Type B pancreatic cell (in vitro differentiated cells): ENCODE measurements at regions not wholly inside any gene's neighbourhood (a gene's known extent, or its start where the extent isn't known, plus 50 kb on each side); places are given as distances from the start of the nearest gene placed in this dataset.

Experiments used
- DNase-seq: peaks from one replicate; pipeline ENCODE4 v3.0.0; 2021; ENCODE audit warnings: mixed read lengths; ENCODE audit not compliant: unreplicated experiment; ENCODE audit errors: extremely low spot score
- H3K27ac Mint-ChIP-seq: 2 replicates; pipeline ENCODE4 v1.8.0; 2021; ENCODE audit warnings: mild to moderate bottlenecking, mixed read lengths
- H3K27me3 Mint-ChIP-seq: 2 replicates; pipeline ENCODE4 v1.8.0; 2021; ENCODE audit warnings: mixed read lengths
- H3K36me3 Mint-ChIP-seq: 2 replicates; pipeline ENCODE4 v1.8.0; 2021; ENCODE audit warnings: mixed read lengths
- H3K4me1 Mint-ChIP-seq: one replicate; pipeline ENCODE4 v1.8.0; 2021; ENCODE audit warnings: mixed read lengths; ENCODE audit not compliant: unreplicated experiment
- H3K4me3 Mint-ChIP-seq: 2 replicates; pipeline ENCODE4 v1.8.0; 2021; ENCODE audit warnings: mild to moderate bottlenecking, mixed read lengths
- H3K9me3 Mint-ChIP-seq: 2 replicates; pipeline ENCODE4 v1.8.0; 2021; ENCODE audit warnings: mixed read lengths
- TF ChIP-seq, protein P1 (sequence below): fragments of 200-600 bp; sonication (generic); conservative IDR thresholded peaks from 2 replicates; pipeline ENCODE4 v1.5.0; 2021; ENCODE audit warnings: antibody characterized with exemption, mild to moderate bottlenecking

DNA sequence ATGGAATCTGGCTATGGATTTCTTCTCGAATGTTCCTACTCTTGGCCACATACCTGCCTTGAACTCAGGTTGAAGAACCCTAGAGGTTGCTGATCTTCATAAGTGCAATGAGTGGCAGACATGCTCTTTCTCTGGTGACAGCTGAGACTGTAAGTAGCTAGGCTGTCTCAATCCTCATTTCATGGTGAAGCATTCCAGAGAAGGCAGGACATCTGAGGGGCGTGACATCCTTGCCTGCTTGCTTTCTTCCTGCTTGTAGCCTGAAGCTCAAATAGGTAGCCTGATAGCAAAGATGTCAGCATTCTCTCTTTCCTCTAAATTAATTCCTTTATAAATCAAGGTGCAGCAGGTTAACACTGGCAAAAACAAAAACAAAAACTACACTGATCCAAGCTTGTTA is 114.6 kb upstream of the MAGI3 start:
- DNase-seq = no peak
- H3K27me3 Mint-ChIP-seq = no peaks in the 10 kb centered on the region
- H3K9me3 Mint-ChIP-seq = no peaks in the 10 kb centered on the region
- H3K36me3 Mint-ChIP-seq = no peaks in the 10 kb centered on the region
- no peaks in the 10 kb centered on the region for H3K4me1 Mint-ChIP-seq
- H3K4me3 Mint-ChIP-seq = no peak overlapping the region
- H3K27ac Mint-ChIP-seq = no peak overlapping the region
- TF ChIP-seq, protein P1, sequence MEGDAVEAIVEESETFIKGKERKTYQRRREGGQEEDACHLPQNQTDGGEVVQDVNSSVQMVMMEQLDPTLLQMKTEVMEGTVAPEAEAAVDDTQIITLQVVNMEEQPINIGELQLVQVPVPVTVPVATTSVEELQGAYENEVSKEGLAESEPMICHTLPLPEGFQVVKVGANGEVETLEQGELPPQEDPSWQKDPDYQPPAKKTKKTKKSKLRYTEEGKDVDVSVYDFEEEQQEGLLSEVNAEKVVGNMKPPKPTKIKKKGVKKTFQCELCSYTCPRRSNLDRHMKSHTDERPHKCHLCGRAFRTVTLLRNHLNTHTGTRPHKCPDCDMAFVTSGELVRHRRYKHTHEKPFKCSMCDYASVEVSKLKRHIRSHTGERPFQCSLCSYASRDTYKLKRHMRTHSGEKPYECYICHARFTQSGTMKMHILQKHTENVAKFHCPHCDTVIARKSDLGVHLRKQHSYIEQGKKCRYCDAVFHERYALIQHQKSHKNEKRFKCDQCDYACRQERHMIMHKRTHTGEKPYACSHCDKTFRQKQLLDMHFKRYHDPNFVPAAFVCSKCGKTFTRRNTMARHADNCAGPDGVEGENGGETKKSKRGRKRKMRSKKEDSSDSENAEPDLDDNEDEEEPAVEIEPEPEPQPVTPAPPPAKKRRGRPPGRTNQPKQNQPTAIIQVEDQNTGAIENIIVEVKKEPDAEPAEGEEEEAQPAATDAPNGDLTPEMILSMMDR = no peak

GRCh38 chr1:113276507-113276906 is 113.8 kb upstream of the MAGI3 start:
- Mint-ChIP-seq H3K4me3 (no peak overlapping the region), H3K27me3 (no peaks in the 10 kb centered on the region), H3K9me3 (no peaks in the 10 kb centered on the region), H3K27ac (no peak overlapping the region), H3K36me3 (no peaks in the 10 kb centered on the region), H3K4me1 (peaks cover 5% of the 10 kb centered on the region)
- TF ChIP-seq, protein P1 = no peak
- no peak for DNase-seq

- Mint-ChIP-seq H3K4me1 (peaks cover 14% of the 10 kb centered on the region), H3K27ac (no peak overlapping the region), H3K9me3 (no peaks in the 10 kb centered on the region), H3K36me3 (no peaks in the 10 kb centered on the region), H3K4me3 (no peak overlapping the region), H3K27me3 (no peaks in the 10 kb centered on the region)
- no peak for DNase-seq
- TF ChIP-seq, protein P1 = no peak
Measured at GRCh38 chr1:113278371-113278770, 111.9 kb upstream of the MAGI3 start.

GRCh38 chr1:113278777-113279176 is 111.5 kb upstream of the MAGI3 start:
- no peaks in the 10 kb centered on the region for H3K36me3 Mint-ChIP-seq
- no peak for DNase-seq
- no peaks in the 10 kb centered on the region for H3K9me3 Mint-ChIP-seq
- no peak overlapping the region for H3K4me3 Mint-ChIP-seq
- H3K27me3 Mint-ChIP-seq = no peaks in the 10 kb centered on the region
- H3K27ac Mint-ChIP-seq = no peak overlapping the region
- TF ChIP-seq, protein P1 = no peak
- peaks cover 15% of the 10 kb centered on the region for H3K4me1 Mint-ChIP-seq

GRCh38 chr1:113279776-113280391 is 110.4 kb upstream of the MAGI3 start:
- no peak overlapping the region for H3K27ac Mint-ChIP-seq
- no peak for DNase-seq
- H3K4me3 Mint-ChIP-seq = no peak overlapping the region
- no peaks in the 10 kb centered on the region for H3K9me3 Mint-ChIP-seq
- peaks cover 19% of the 10 kb centered on the region for H3K4me1 Mint-ChIP-seq
- no peaks in the 10 kb centered on the region for H3K27me3 Mint-ChIP-seq
- TF ChIP-seq, protein P1 = no peak
- no peaks in the 10 kb centered on the region for H3K36me3 Mint-ChIP-seq

GRCh38 chr1:113280581-113280980 is 109.7 kb upstream of the MAGI3 start:
- no peak overlapping the region for H3K27ac Mint-ChIP-seq
- no peaks in the 10 kb centered on the region for H3K27me3 Mint-ChIP-seq
- no peak overlapping the region for H3K4me3 Mint-ChIP-seq
- peaks cover 19% of the 10 kb centered on the region for H3K4me1 Mint-ChIP-seq
- DNase-seq = no peak
- TF ChIP-seq, protein P1 = no peak
- no peaks in the 10 kb centered on the region for H3K36me3 Mint-ChIP-seq
- H3K9me3 Mint-ChIP-seq = no peaks in the 10 kb centered on the region
